ENCODE measurements at regions not wholly inside any gene's neighbourhood (a gene's known extent, or its start where the extent isn't known, plus 50 kb on each side); places are given as distances from the start of the nearest gene placed in this dataset.

DNA sequence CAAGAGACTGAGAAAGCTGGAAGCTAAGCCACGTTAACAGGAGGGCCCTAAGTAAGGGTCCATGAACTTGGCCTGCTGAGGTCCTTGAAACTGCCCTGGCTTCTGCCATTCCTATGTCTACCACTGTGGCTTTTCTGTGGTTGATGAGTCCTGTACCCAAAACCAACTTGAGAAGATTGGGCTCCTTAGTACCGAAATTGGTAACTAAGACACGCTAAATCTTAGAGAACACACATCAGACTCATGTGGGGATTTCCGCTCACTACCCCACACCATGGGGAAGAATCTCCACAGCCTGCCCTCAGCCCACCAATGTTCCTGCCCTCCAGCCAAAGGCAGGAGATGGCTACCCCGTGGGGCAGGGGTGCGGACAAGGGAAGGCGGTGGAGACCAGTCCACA lies 232.9 kb downstream of the SPTSSA start:
- TF ChIP-seq GATA3 (IDR thresholded peaks at IDR 0.05; ENCODE audit: low read depth, low read length) (no peak), GATA2 (IDR thresholded peaks at IDR 0.05; ENCODE audit: low read depth, low read length) (no peak)

All from SH-SY5Y (cell line).